ENCODE measurements at regions not wholly inside any gene's neighbourhood (a gene's known extent, or its start where the extent isn't known, plus 50 kb on each side); places are given as distances from the start of the nearest gene placed in this dataset.

- TF ChIP-seq CTCF (IDR thresholded peaks at IDR 0.05; ENCODE audit: extremely low read depth, missing control alignments): no peak
- no peak for DNase-seq (ENCODE audit: low spot score)
Observed at GRCh38 chr14:37697489-37698121, 102.2 kb downstream of the TTC6 start.

- no peak for TF ChIP-seq CTCF (IDR thresholded peaks at IDR 0.05; ENCODE audit: extremely low read depth, missing control alignments)
- no peak for DNase-seq (ENCODE audit: low spot score)
Observed at GRCh38 chr14:37698840-37699777, 103.7 kb downstream of the TTC6 start.

- no peak for TF ChIP-seq CTCF (IDR thresholded peaks at IDR 0.05; ENCODE audit: extremely low read depth, missing control alignments)
- no peak for DNase-seq (ENCODE audit: low spot score)
Observed at GRCh38 chr14:37707716-37708115, 112.3 kb downstream of the TTC6 start.

GRCh38 chr14:37708481-37708880 lies 113.1 kb downstream of the TTC6 start:
- TF ChIP-seq CTCF (IDR thresholded peaks at IDR 0.05; ENCODE audit: extremely low read depth, missing control alignments): no peak
- DNase-seq (ENCODE audit: low spot score): no peak

GRCh38 chr14:37709419-37710195 lies 114.2 kb downstream of the TTC6 start:
- TF ChIP-seq CTCF (IDR thresholded peaks at IDR 0.05; ENCODE audit: extremely low read depth, missing control alignments): no peak

GRCh38 chr14:37711356-37711830 lies 116.0 kb downstream of the TTC6 start:
- no peak for DNase-seq (ENCODE audit: low spot score)
- no peak for TF ChIP-seq CTCF (IDR thresholded peaks at IDR 0.05; ENCODE audit: extremely low read depth, missing control alignments)

More at GRCh38 chr14:37709419-37710195, 114.2 kb downstream of the TTC6 start:
- no peak for DNase-seq (ENCODE audit: low spot score)

All from GM20000 (cell line).